K562 (cell line): ENCODE measurements at regions not wholly inside any gene's neighbourhood (a gene's known extent, or its start where the extent isn't known, plus 50 kb on each side); places are given as distances from the start of the nearest gene placed in this dataset.

Experiments used
- ARHGAP35 ChIP-seq: fragments of 450-650 bp; IDR thresholded peaks from 2 replicates; pipeline ENCODE4 v1.6.1; 2018; ENCODE audit not compliant: partially characterized antibody
- CUX1 ChIP-seq: fragments of 200-800 bp; sonication (Bioruptor generic); IDR thresholded peaks from 2 replicates; pipeline ENCODE4 v1.6.1; 2016; ENCODE audit warnings: missing genetic modification characterization, missing compliant biosample characterization
- HDAC6 ChIP-seq: IDR thresholded peaks from 2 replicates; pipeline ENCODE4 v1.6.1; 2012; ENCODE audit warnings: low read depth, mild to moderate bottlenecking, control low read depth, inconsistent platforms, low read length, moderate library complexity
- RBM22 ChIP-seq: fragments of 200-400 bp; formaldehyde crosslinking; IDR thresholded peaks from 2 replicates; pipeline ENCODE4 v1.6.1; 2018; ENCODE audit warnings: low read length, low read depth; ENCODE audit not compliant: poor library complexity, severe bottlenecking
- SLC30A9 ChIP-seq: fragments of 250-450 bp; sonication (Bioruptor Pico); IDR thresholded peaks from 2 replicates; pipeline ENCODE4 v1.8.0; 2022; ENCODE audit warnings: mild to moderate bottlenecking, moderate library complexity
- ZNF324 ChIP-seq: fragments of 250-450 bp; sonication (Bioruptor Pico); IDR thresholded peaks from 2 replicates; pipeline ENCODE4 v1.4.0; 2020; ENCODE audit warnings: mild to moderate bottlenecking

GRCh38 chr5:54678737-54679136 lies 161.2 kb downstream of the SNX18 start (continued):
- TF ChIP-seq CUX1 (CRISPR knock-in tag) (no peak), SLC30A9 (CRISPR knock-in tag) (no peak), RBM22 (no peak), ARHGAP35 (no peak), HDAC6 (no peak), ZNF324 (CRISPR knock-in tag) (no peak)
